HG03457 (cell line): ENCODE measurements at regions not wholly inside any gene's neighbourhood (a gene's known extent, or its start where the extent isn't known, plus 50 kb on each side); places are given as distances from the start of the nearest gene placed in this dataset.
A peak's percentile ranks its signal among the peaks of the same experiment; 100 is the strongest.

Experiments used
- ATAC-seq: cut with Tn5 transposase; IDR thresholded peaks from one replicate; pipeline ENCODE4 v1.9.1; 2021; ENCODE audit warnings: moderate number of reproducible peaks; ENCODE audit not compliant: unreplicated experiment

GRCh38 chr9:21561502-21561901 is 79.4 kb upstream of the IFNE start:
- no peak for ATAC-seq

GRCh38 chr9:21564175-21564574 is 82.1 kb upstream of the IFNE start:
- ATAC-seq: no peak

- ATAC-seq: no peak
Measured at GRCh38 chr9:21565155-21565554, 83.0 kb upstream of the IFNE start.

- no peak for ATAC-seq
Measured at GRCh38 chr9:21567926-21568325, 85.8 kb upstream of the IFNE start.

GRCh38 chr9:21568484-21568883 is 86.4 kb upstream of the IFNE start:
- ATAC-seq: no peak

- ATAC-seq: no peak
Measured at GRCh38 chr9:21569721-21570120, 87.6 kb upstream of the IFNE start.

- ATAC-seq: no peak
Measured at GRCh38 chr9:21570643-21571275, 88.6 kb upstream of the IFNE start.

- no peak for ATAC-seq
Measured at GRCh38 chr9:21574261-21574660, 92.1 kb upstream of the IFNE start.

GRCh38 chr9:21576331-21577189 is 94.4 kb upstream of the IFNE start:
- ATAC-seq: peak; percentile 83

- ATAC-seq: no peak
Measured at GRCh38 chr9:21579247-21579671, 97.1 kb upstream of the IFNE start.

GRCh38 chr9:21579743-21580142 is 97.6 kb upstream of the IFNE start:
- ATAC-seq: no peak

GRCh38 chr9:21580636-21581378 is 98.7 kb upstream of the IFNE start:
- no peak for ATAC-seq

GRCh38 chr9:21583628-21584377 is 101.7 kb upstream of the IFNE start:
- ATAC-seq: no peak

- no peak for ATAC-seq
Measured at GRCh38 chr9:21584890-21585289, 102.8 kb upstream of the IFNE start.

- ATAC-seq: no peak
Measured at GRCh38 chr9:21585756-21586752, 103.9 kb upstream of the IFNE start.

GRCh38 chr9:21589344-21590056 is 107.4 kb upstream of the IFNE start:
- no peak for ATAC-seq

- ATAC-seq: no peak
Measured at GRCh38 chr9:21590058-21590996, 108.2 kb upstream of the IFNE start.
